HEK293T (cell line): ENCODE measurements at regions not wholly inside any gene's neighbourhood (a gene's known extent, or its start where the extent isn't known, plus 50 kb on each side); places are given as distances from the start of the nearest gene placed in this dataset.

Source experiments
- ARNT ChIP-seq: fragments of 450-650 bp; IDR thresholded peaks from 2 replicates; pipeline ENCODE4 v1.6.1; 2017; ENCODE audit warnings: mild to moderate bottlenecking
- CTBP1 ChIP-seq: fragments of 450-650 bp; IDR thresholded peaks from 2 replicates; pipeline ENCODE4 v1.6.1; 2016; ENCODE audit warnings: borderline replicate concordance
- HDGF ChIP-seq: fragments of 450-650 bp; IDR thresholded peaks from 2 replicates; pipeline ENCODE4 v1.6.1; 2017; ENCODE audit warnings: antibody characterized with exemption, borderline replicate concordance
- SP1 ChIP-seq: fragments of 450-650 bp; IDR thresholded peaks from 2 replicates; pipeline ENCODE4 v1.6.1; 2017
- SUZ12 ChIP-seq: fragments of 450-650 bp; IDR thresholded peaks from 2 replicates; pipeline ENCODE4 v1.6.1; 2016; ENCODE audit warnings: mild to moderate bottlenecking
- ZNF384 ChIP-seq: fragments of 450-650 bp; IDR thresholded peaks from 2 replicates; pipeline ENCODE4 v1.6.1; 2016

- TF ChIP-seq ARNT = no peak
- no peak for TF ChIP-seq SP1
- TF ChIP-seq CTBP1 = no peak
- no peak for TF ChIP-seq ZNF384
- TF ChIP-seq HDGF = no peak
- TF ChIP-seq SUZ12 = no peak
Observed at GRCh38 chr1:88544195-88544594, 139.9 kb upstream of the PKN2 start.
